ENCODE measurements at regions not wholly inside any gene's neighbourhood (a gene's known extent, or its start where the extent isn't known, plus 50 kb on each side); places are given as distances from the start of the nearest gene placed in this dataset.
"Not testable (repeated sequence)": the region's sequence is repeated elsewhere in the genome, so short reads cannot be mapped to it uniquely, and the experiment has no call there.

DNA sequence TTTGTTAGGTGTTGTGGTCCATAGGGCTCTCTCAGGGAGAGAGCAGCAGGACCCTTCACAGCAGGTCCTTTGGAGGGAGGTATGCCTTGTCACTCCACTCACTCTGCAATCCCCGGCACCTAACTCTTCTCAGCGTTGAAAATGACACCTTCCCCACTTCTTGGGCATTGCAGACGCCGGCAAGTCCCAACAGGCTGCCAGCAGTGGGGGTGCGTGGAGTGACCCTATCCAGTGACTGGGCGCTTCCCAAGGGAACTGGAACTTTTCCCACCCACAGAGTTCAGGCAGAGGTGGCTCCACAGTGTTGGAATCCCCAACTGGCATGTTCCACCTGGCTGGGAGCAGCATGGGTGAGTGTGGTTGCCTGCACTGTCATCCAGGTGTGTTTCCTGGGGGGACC is 705.1 kb upstream of the FRG1 start:
- no peak overlapping the region for H3K4me3 ChIP-seq (ENCODE audit: low read length)
- TF ChIP-seq CTCF (IDR thresholded peaks at IDR 0.05; ENCODE audit: insufficient read depth, low read depth, low read length, missing control alignments), result no peak
- DNase-seq (ENCODE audit: low read depth), result no peak

- not testable (repeated sequence) for H3K4me3 ChIP-seq (ENCODE audit: low read length); DNase-seq (ENCODE audit: low read depth)
Measured at GRCh38 chr4:189236321-189236720, 704.4 kb upstream of the FRG1 start.

GRCh38 chr4:189237340-189237739 is 703.3 kb upstream of the FRG1 start:
- no peak for DNase-seq (ENCODE audit: low read depth)
- H3K4me3 ChIP-seq (ENCODE audit: low read length), result no peak overlapping the region
- TF ChIP-seq CTCF (IDR thresholded peaks at IDR 0.05; ENCODE audit: insufficient read depth, low read depth, low read length, missing control alignments), result no peak

- no peak for DNase-seq (ENCODE audit: low read depth)
- TF ChIP-seq CTCF (IDR thresholded peaks at IDR 0.05; ENCODE audit: insufficient read depth, low read depth, low read length, missing control alignments), result no peak
- no peak overlapping the region for H3K4me3 ChIP-seq (ENCODE audit: low read length)
Measured at GRCh38 chr4:189255636-189256035, 685.0 kb upstream of the FRG1 start.

DNA sequence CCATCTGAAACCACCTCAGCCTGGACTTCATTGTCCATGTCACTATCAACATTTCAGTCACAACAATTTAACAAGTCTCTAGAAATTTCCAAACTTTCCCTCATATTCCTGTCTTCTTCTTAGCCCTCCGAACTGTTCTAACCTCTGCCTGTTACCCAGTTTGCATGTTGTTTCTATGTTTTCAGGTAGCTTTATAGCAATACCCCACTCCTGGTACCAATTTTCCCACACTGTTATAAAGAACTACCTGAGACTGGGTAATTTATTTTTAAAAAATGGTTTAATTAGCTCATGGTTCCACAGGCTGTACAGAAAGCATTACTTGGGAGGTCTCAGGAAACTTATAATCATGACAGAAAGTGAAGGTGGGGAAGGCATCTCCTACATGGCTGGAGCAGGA is 679.2 kb upstream of the FRG1 start:
- H3K4me3 ChIP-seq (ENCODE audit: low read length), result no peak overlapping the region
- DNase-seq (ENCODE audit: low read depth), result no peak
- TF ChIP-seq CTCF (IDR thresholded peaks at IDR 0.05; ENCODE audit: insufficient read depth, low read depth, low read length, missing control alignments), result no peak

GRCh38 chr4:189265515-189265914 is 675.2 kb upstream of the FRG1 start:
- TF ChIP-seq CTCF (IDR thresholded peaks at IDR 0.05; ENCODE audit: insufficient read depth, low read depth, low read length, missing control alignments), result no peak
- no peak for DNase-seq (ENCODE audit: low read depth)
- no peak overlapping the region for H3K4me3 ChIP-seq (ENCODE audit: low read length)

DNA sequence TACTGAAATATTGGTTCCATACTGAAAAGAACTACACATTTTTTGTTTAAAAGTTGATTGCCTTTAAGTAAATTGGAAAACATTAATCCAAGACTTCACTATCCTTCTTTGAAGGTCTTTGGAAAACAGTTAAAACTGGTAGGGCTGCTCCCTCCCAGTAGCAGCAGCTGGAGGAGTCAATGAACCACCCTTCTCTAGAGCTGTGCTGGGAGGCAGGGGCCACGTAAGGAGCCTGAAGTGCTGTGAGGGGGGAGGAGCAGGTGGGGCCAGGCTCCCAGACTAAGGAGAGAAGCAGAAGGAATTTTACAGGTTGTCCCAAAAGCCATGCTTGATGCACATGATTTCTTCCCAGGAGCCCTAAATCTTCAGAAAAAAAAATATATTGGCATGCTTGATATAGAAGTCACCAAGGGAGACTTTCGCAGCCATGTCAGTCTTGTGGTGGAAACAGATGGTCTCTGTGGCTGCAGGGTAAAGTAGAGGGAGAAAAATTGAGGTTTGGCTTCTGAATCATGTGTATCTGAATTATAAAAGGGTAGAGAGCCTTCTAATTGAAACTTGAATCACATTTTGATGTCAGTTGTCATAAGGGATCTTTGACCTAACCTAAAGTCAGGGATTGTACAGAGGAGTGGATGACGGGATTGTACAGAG is 673.2 kb upstream of the FRG1 start:
- no peak overlapping the region for H3K4me3 ChIP-seq (ENCODE audit: low read length)
- TF ChIP-seq CTCF (IDR thresholded peaks at IDR 0.05; ENCODE audit: insufficient read depth, low read depth, low read length, missing control alignments), result no peak
- no peak for DNase-seq (ENCODE audit: low read depth)
